GM12873 (cell line): ENCODE measurements at regions not wholly inside any gene's neighbourhood (a gene's known extent, or its start where the extent isn't known, plus 50 kb on each side); places are given as distances from the start of the nearest gene placed in this dataset.

Experiments used
- CTCF ChIP-seq: IDR thresholded peaks from 2 replicates; pipeline ENCODE4 v1.5.1; 2012; ENCODE audit warnings: low read depth, mild to moderate bottlenecking, moderate library complexity, low read length, control low read depth; ENCODE audit not compliant: insufficient read depth; ENCODE audit errors: missing control alignments

- no peak for TF ChIP-seq CTCF
Observed at GRCh38 chr18:47558110-47558750, 306.8 kb upstream of the SKOR2 start.

DNA sequence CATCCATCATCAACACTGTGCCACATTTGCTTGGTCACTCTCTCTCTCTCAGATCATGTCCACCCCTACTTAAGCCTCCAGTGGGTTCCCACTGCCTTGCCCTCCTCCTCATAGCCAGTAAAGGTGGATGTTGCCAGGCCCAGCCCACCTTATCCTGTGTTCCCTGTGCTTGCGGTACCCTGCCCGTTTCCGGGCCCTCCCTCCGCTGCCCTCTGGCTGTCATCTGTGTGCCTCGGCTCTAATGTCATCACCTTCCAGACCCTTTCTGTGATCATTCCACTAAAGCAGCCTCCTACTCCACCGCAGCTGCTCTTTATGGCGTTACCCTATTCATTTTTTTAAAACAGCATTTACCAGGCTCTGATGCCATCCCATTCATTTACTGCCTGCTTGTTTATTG is 305.7 kb upstream of the SKOR2 start:
- no peak for TF ChIP-seq CTCF

GRCh38 chr18:47552783-47553182 is 301.3 kb upstream of the SKOR2 start:
- no peak for TF ChIP-seq CTCF

DNA sequence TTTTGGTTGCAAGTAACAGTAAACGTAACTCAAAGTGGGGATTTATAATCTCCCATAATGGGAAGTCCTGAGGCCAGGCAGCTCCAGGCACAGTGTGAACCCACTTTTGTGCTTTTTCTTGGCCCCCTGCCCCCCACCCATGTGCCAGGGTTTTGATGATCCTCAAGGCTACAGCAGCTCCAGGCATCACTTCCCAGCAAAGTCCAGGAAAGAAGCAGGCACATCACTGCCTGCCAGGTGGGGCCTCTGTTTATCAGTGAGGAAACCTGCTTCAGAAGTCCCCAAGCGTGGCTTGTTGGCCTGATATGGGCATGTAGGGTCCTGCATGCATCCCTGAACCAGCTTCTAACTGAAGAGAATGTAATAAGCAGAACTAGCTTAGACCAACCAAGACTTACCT is 299.2 kb upstream of the SKOR2 start:
- TF ChIP-seq CTCF = no peak

DNA sequence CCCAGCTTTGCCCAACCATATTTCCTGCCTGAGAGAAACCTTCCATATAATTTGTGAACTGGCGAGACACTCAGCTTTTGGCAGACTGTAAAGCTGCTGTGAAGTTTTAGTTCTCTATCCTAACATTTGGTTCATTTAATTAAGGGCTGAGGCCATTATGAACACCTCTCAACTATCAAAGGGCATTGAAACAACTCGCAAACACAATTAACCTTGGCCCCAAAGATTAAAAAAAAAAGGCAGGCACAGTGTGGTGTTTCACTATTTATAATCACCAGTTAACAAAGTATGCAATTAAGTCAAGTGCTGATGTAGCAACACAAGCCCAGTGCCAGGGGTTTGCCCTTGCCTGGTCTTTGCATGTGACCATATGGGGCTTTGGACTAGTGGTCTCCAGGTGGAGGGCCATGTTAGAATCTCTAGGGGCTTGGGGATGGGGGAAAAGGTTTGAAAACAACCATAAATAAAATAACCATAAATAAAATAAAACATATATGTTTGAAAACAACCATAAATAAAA is 297.6 kb upstream of the SKOR2 start:
- no peak for TF ChIP-seq CTCF

- no peak for TF ChIP-seq CTCF
Observed at GRCh38 chr18:47547539-47548202, 296.2 kb upstream of the SKOR2 start.

- TF ChIP-seq CTCF = no peak
Observed at GRCh38 chr18:47545613-47546012, 294.2 kb upstream of the SKOR2 start.
